ENCODE measurements at regions not wholly inside any gene's neighbourhood (a gene's known extent, or its start where the extent isn't known, plus 50 kb on each side); places are given as distances from the start of the nearest gene placed in this dataset.

DNA sequence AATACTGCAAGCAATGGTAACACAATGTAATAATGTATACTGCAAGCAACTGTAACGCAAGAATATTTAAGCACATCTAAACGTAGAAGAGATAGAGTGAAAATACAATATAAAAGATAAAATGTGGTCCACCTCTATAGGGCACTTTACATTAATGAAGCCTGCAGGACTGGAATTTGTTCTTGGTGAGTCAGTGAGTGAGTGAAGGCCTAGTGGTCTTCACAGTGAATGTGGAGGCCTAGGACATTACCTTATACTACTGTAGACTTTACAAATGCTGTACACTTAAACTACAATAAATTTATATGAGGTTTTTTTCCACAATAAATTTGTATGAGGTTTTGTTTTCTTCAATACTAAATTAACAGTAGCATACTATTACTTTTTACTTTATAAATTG lies 287.4 kb upstream of the SNX7 start:
- no peak for DNase-seq

DNA sequence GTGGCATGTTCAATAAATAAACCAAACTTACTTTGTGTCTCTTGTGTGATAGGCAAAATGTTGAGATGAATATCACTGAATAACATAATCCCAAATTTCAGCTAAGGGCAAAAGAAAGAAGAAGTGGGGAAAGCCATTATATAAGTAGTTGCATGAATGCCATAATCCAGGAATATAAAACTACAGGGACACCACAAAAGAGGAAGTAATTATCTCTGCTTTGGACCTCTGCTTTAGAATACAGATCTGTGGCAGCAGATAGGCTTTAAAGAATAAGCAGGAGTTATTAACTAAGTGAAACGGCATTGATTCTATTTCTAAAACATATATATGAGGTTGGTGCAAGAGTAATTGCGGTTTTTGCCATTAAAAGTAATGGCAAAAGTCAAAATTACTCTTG lies 288.5 kb upstream of the SNX7 start:
- DNase-seq, result no peak

DNA sequence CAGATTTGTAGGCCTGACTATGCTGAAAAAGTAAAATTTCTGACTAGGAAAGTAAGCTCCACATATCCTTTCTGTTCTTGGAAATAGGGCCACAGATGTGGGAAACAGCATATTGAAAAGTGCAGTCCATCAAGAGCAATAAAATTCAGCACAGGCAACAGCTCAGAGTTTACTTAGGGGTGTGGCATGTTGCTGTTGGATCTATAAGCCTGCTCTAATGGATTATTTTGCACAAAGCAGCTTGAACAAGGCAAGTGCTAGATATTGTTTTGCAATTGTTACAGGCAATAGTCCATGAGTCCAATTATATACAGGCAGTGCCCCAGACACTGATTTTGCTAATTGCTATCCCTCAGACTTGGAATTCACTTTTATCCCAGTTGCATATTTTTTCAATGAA lies 289.8 kb upstream of the SNX7 start:
- no peak for DNase-seq

DNA sequence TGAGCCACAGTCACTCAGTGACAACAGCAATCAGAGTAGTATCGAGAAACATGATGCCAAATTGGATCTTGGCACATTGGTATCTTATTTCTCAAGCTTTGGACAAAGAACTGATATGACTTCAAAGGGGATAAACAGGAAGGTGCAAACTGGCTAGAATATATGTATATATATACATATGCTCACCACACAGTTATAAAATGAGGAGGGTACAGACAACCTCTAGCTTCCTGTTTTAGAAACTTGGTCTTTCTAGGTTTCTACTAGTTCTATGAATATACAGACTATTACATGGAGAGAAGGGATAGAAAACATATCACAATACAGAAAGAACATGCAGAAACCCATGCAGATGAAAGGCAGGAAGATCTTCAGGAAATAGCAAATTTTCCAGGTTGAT lies 292.1 kb upstream of the SNX7 start:
- no peak for DNase-seq

DNA sequence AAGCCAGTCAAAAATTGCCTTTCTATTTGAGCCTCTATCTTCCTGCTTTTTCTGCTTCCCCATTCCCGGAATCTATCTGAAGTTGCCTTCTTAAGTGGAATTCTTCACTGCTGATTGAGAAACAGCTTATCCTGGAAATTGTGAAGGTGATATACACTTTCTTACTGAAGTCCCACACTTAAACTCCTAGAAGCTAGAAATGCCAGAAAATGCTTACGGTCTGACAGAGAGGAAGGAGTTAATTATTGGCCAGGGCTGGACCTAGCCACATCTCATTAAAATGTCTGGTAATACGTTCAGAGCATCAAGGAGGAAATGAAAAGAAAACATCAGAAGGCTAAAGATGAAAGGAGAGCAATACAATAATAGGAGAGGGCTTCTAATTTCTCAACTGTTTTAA lies 292.5 kb upstream of the SNX7 start:
- no peak for DNase-seq

DNA sequence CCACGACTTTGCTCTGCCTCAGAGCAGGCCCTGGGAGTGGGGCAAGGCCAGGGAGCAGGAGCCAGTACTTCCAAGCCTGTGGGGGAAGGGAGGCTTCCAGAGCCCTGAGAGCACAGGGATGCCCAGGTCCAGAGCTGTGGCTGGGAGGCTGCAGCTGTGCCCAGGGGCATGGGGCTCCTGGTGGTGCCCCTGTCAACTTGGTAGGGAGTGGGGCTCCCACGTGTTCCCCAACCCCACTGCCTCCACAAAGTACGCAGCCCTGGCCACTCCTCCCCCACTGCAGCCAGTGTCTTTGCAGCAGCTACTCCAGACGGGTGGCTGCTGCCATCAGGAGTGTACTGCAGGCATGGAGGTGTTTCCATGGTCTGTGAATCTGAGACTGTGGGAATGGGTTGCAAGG lies 294.1 kb upstream of the SNX7 start:
- DNase-seq, result no peak

DNA sequence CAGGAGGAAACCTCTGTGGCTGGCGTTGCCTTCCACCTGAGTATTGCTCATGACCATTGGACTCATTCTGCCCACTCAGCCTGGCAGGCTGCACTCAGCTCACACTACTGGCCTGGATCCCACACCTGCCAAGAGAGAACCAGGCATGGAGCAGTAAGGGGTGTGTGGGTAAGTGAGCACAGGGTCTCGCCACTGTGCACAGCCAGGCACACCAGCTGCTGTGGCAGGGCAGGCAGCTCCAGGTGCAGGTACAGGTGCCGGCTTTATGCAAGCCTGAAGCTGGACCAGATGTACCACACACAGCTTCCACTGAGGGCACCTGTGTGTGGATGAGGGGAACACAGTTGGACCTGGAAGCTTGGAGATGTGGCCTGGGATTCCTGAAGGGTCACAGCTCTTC lies 295.2 kb upstream of the SNX7 start:
- no peak for DNase-seq

DNA sequence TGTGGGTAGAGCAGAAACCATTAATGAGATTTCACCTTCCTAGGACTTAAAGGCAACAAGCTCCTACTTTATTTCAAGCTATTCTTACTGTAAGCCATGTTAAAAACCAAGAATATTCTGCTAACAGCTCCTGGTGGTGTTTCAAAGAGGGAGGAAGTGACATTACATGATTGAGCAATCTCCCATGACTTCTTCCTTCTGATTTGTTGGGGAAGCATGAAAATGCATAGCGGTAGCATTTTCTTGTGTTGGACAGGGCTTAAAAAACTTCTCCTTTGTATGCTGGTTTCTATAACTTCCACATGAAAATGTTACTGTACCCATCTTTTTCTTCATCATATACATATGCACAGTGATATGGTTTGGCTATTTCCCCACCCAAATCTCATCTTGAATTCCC lies 297.0 kb upstream of the SNX7 start:
- DNase-seq, result no peak

DNA sequence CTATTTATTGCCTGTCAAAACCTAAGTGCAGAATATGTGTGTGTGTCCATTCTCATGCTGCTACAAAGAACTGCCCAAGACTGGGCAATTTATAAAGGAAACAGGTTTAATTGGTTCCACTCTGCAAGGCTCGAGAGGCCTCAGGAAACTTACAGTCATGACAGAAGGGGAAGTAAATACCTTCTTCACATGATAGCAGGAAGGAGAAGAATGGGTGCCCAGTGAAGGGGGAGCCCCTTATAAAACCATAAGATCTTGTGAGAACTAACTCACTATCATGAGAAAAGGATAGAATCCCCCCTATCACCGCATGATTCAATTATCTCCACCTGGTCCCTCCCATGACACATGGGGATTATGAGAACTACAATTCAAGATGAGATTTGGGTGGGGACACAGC lies 300.7 kb upstream of the SNX7 start:
- DNase-seq, result no peak

DNA sequence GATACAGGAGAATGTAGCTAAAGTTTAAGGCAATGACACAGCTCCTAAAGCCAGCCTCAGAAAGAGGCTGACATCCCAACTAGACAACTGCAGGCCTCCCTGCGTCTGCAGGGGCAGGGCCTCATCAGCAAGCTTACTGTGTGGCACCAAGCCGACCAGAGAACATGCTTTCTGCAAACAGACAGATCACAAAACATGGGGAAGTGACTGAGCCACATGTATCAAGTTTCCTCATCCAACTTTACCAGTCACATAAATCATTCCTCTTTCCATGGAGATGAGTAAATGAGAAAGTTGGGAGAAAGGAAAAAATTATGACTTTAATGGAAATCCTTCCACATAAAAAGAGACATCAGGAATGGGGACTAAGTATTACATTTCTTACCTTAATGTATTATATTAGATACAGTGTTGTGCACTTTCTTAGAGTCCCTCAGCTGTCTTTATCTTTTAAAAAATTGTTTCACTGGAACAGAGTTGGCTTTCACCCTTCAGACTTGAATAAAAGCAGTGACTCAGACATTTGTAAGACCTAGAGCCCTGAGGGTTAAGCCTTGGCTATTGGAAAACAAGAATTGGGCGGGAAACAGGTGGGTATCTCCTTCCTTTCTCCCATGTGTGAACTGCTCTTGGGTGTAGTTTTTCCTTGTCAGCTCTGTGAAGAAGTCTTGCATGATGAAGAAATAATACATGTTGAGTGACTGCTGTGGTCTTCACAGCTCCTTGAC lies 305.7 kb upstream of the SNX7 start:
- DNase-seq, result no peak

DNA sequence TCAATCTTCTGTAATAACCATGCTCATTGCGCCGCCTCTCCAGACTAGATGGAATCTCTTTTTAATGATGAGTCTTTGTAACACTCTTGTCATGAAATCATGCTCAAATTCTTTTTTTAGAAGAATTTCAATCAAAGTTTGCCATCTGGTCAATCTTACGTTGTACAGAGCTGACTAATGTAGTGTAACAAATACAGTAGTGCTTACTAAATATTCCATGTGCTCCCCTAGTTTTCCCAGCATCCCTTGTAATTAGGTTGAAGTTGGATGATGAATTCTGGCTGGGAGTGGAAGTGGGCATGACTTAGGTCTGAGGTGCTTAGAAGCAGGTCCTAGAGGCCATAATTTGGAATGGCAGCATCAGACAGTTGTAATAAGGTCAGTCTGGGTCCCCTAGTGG lies 309.1 kb upstream of the SNX7 start:
- no peak for DNase-seq

DNA sequence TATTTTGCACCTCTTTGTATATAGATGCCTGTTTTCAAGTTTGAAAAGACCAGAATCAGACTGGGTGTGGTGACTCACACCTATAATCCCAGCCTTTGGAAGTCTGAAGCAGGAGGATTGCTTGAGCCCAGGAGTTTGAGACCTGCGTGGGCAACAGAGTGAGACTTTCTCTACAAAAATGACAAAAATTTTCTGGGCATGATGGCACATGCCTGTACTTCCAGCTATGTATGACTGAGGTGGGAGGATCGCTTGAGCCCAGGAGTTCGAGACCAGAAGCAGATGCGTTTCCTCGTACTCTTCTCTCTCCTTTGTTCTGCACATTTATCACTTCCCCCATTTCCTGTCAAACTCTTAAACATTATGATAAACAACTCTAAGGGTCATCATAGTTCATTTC lies 310.0 kb upstream of the SNX7 start:
- DNase-seq, result no peak

DNA sequence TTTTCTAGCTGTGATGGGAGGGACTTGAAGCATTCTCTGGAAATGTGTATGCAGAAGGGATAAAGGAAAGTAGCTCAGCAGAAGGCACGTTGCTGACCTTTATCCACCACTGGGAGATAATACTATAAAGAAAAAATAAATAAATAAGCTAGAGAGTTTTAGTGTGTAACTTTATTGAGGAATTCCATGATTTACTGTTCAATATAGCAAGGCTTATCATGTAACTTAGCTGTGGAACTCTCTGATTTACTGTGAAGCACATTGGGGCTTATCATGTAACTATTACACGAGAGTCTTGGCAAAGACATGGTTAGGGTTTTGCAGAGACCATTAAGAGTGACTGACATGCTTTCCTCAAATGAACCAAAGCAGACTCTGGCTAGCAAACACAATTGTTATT lies 316.1 kb upstream of the SNX7 start:
- no peak for DNase-seq

DNA sequence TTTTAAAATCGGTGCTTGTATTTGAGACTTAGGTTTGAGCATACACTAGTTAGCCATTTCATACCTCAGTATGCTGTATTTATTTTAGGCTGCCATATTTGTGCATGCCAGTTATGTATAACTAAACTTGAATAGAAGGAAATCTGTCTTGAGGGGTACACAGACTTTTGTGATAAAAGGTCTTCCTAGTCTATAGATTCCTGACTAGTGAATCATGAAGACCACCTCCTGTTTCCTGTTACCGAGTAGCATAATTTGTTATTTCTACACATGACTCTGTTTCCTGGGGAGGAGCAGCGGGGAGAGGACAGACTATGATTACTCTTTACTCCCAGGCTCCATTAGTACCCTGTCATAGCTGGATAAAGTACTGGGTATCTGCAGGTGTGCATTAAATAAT lies 316.8 kb upstream of the SNX7 start:
- no peak for DNase-seq

DNA sequence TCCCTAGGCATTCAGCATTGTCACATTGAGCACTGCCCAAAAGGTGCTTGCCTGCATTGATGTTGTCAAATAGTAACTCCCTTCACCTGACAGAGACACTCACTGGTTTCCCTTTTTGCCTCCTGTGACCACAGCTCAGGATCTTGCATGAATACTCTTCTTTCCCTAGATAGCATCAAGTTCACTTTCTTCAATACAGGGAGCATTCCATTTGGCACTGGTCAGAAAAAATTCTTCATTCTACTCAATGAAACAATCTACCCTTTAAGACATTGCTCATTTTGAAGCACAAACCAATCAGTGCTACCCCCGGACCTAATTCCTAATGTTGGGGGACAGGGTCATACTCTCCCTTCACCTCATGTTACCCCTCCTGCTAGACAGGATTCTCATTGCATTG lies 319.0 kb upstream of the SNX7 start:
- DNase-seq, result no peak

DNA sequence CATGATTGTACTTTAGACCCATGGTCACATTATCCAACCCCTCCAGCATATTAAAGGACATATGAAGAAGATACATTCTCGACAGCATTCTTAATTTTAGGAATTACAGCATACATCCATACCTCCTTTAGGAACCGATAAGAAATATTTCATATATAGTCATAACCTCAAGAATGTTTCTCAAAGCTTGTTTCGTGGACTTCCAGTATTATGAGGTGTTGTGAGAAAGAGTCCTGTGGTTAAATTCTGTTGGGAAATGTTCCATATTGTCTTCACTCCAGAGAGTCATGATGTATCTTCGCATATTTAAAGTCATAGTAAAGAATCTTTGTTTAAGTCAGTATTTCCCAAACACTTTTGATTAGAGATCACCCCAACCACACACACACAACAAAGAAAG lies 321.0 kb upstream of the SNX7 start:
- no peak for DNase-seq

DNA sequence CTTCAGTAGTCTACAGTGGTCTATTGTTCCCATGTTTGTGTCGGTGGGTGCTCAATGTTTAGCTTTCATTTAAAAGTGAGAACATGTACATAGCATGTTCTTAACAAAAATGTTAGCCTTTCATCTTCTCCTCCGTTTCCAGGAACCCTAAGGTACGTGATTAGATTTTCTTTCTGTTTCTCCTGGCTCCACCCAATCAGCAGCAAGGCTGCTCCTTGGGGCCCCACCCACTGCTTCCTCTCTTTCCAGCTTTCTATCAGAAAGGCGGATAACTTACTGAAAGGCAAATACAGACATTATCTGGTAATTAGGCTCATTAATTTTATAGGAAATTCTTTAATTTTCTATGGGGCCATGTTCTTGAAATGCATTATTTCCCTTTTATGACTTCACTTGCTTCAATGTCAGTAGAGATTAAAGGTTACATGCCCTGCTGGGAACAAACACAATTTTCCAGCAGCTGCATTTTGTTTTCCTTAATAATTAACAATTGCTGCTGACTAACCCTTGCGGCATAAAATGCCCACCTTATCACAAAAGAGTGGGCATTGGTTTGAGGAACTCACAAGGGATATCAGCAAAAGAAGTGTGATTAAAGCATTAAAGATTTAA lies 324.9 kb upstream of the SNX7 start:
- DNase-seq, result no peak

DNA sequence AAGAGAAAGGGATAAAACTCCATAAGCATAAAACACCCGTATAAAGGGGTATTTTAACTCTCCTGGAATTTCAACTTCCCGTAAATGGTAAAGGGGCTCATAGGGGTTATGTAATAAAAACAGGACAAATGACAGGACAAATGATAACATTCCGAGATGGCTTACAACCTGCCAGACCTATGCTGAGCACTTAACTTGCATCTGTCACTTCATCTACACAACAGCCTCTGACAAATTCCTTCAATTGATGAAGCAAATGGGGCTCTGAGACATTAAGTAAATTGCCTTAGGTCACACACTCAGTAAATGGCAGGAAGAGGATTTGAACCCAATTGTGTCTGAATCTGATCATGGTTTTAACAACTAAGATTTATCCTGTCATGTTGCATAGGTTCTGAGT lies 327.6 kb upstream of the SNX7 start:
- DNase-seq, result no peak

DNA sequence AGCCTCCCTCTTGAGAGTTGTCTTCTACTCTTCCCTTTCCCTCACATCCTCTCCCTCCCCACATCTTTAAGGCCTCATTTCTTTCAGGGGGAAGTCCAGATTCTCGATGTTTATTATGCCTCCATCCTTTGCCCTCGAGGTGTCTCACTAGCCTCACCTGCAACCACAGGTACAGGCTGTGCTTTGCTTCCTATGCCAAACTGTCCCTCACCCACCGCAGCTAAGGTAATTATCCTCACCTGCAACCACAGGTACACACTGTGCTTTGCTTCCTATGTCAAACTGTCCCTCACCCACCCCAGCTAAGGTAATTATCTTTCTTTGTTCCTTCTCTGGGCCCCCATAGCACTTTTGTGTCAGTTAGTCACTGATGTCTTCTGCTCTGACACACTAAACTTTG lies 328.1 kb upstream of the SNX7 start:
- no peak for DNase-seq

DNA sequence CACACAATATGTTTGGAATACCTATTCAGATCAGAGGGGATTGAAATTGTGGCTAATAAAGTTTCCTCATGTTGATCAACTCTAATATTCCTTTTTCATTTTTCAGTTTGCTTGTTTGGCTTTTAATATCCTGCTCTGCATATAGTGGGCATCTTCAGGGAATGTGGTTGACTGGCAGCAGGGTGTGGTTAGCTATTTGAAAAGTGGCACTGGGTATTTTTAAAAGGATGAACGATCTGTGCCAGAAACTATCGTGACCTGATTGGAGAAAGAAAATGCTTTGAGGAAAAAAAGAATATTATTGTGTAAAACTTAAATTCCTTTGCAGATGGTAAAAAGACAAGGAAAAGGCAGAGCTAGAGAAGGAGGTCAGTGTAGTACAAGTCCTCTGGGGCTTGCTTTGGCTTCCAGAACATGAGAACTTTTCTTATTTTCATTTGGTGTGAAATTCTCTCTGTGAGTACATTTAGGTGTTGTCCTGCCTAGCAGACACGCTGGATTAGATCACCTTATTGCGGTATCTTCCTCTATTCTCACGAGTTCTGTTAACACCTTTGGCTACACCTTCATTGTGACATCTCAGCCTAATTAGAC lies 329.7 kb upstream of the SNX7 start:
- no peak for DNase-seq

DNA sequence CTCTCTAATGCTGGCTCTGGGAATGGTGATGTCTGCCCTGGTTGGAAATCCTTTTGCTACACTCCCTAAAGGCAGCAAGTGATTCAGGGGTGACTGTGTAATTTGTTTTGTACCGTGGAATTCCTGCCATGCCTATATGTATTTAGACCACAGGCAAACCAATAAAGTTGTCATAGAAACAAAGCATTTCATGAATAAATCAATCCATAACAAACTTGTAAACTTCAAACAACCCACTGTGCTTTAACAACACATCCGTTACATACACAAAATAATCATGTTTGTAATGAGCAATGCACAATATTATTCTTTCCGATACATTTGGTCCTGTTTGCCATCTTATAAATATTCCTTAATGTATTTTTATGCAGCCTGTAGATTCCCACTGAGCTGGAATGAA lies 330.3 kb upstream of the SNX7 start:
- no peak for DNase-seq

DNA sequence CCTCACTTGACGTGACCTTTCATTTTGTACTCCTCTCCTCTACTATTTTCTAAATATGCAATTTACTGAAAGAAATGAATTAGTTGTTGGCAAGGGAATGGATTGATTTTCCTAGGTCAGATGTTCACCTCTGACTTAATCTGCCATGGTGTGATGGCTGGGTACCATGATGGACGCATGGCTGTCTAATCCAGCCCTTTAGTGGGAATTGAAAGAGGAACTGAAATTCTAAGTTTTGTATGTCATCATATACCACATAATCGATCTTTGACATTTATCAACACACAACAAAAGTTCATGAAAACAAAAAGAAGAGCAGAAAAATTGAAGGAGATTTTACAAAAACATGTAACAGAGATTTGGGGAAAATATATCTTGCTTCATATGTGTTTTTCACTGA lies 331.3 kb upstream of the SNX7 start:
- no peak for DNase-seq

DNA sequence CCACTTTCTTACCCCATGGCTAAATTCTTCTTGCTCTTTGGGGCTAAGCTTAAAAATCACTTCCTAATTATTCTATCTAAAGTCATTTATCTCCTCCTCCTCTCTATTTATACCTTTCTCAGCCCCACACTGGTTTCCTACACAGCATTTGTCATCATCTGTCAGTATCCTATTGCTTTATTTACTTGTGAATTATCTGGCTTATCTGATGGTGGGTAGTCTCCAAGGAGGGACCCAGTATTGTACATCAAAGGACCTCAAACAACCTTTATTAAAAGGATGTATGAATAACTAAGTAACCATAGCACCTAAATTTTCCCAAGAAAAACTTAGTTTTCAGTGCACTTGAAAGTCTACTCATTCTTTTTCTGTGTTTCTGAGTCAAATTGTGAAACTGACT lies 332.7 kb upstream of the SNX7 start:
- no peak for DNase-seq

DNA sequence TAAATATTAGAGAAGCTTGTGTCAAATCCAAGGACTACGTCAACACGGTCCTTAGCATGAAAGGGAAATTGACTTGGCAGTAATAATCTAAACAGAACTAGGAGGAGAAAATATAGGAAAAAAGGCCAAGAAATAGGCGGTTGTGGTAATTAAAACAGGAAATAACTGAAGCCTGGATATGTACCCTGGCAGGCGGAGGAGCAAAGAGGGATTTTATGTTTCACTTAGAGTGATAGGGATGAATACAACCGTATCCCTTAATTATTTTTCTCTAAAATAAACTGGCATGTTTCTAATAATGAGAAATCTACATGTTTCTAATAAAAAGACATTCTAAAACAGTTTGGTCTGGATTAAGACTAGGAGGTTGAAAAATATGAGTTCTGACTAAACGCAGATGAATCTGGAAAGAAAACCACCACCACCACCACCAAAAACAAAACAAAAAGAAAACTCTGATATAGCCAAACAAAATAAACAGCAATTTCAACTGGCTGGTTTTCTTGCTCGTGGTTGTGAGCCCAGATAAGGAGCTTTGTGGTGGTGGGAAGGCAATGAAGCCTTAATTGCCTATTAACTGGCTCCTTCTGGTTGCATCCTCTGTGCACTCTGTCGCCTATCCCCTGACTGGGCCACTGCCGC lies 334.2 kb upstream of the SNX7 start:
- DNase-seq, result no peak
